PC-9 (cell line): ENCODE measurements at regions not wholly inside any gene's neighbourhood (a gene's known extent, or its start where the extent isn't known, plus 50 kb on each side); places are given as distances from the start of the nearest gene placed in this dataset.

Experiments used
- CTCF ChIP-seq: fragments of 200-600 bp; sonication (generic); conservative IDR thresholded peaks from 2 replicates; pipeline ENCODE4 v1.6.1; 2017; ENCODE audit warnings: mixed run types, antibody characterized with exemption, mild to moderate bottlenecking, moderate library complexity
- EZH2 ChIP-seq: fragments of 200-600 bp; sonication (generic); IDR thresholded peaks from 2 replicates; pipeline ENCODE4 v1.8.0; 2017; ENCODE audit warnings: antibody characterized with exemption, low read depth

GRCh38 chr19:30703645-30704044, 331.5 kb downstream of the ZNF536 start:
- TF ChIP-seq CTCF (no peak), EZH2 (no peak)
